GM23338 (cell line): ENCODE measurements at regions not wholly inside any gene's neighbourhood (a gene's known extent, or its start where the extent isn't known, plus 50 kb on each side); places are given as distances from the start of the nearest gene placed in this dataset.

Source experiments
- ATAC-seq: fragments of 200-7000 bp; cut with Tn5 transposase; 3 replicates; pipeline ENCODE4 v1.9.1; 2020
- DNase-seq: peaks from one replicate; pipeline ENCODE4 v3.0.0-alpha.2; 2015; ENCODE audit warnings: low spot score
- H2AFZ ChIP-seq: fragments of 200-600 bp; sonication (generic); 2 replicates; pipeline ENCODE4 v1.8.0; 2016; ENCODE audit warnings: antibody characterized with exemption, mild to moderate bottlenecking, moderate library complexity
- H3F3A ChIP-seq: fragments of 200-600 bp; sonication (generic); replicated peaks from 2 replicates; pipeline ENCODE4 v1.8.0; 2017; ENCODE audit warnings: antibody characterized with exemption, mixed run types, low read depth
- H3K27ac ChIP-seq: fragments of 200-600 bp; sonication (generic); 2 replicates; pipeline ENCODE4 v1.6.1; 2016; ENCODE audit warnings: low read depth
- H3K27me3 ChIP-seq: fragments of 200-600 bp; sonication (generic); 2 replicates; pipeline ENCODE4 v1.8.0; 2016; ENCODE audit warnings: mild to moderate bottlenecking, mixed run types, moderate library complexity; ENCODE audit not compliant: insufficient read depth
- H3K36me3 ChIP-seq: fragments of 200-600 bp; sonication (generic); 2 replicates; pipeline ENCODE4 v1.8.0; 2016; ENCODE audit warnings: mild to moderate bottlenecking; ENCODE audit not compliant: insufficient read depth
- H3K4me1 ChIP-seq: fragments of 200-600 bp; sonication (generic); 2 replicates; pipeline ENCODE4 v1.8.0; 2016; ENCODE audit warnings: mild to moderate bottlenecking, moderate library complexity; ENCODE audit not compliant: insufficient read depth
- H3K4me2 ChIP-seq: fragments of 200-600 bp; sonication (generic); 2 replicates; pipeline ENCODE4 v1.7.1; 2017; ENCODE audit warnings: mixed run types
- H3K4me3 ChIP-seq: fragments of 200-600 bp; sonication (generic); 2 replicates; pipeline ENCODE4 v1.6.1; 2016; ENCODE audit warnings: mixed run types
- H3K79me2 ChIP-seq: fragments of 200-600 bp; sonication (generic); replicated peaks from 2 replicates; pipeline ENCODE4 v1.8.0; 2017; ENCODE audit warnings: mild to moderate bottlenecking; ENCODE audit not compliant: insufficient read depth
- H3K9me2 ChIP-seq: fragments of 200-600 bp; sonication (generic); 2 replicates; pipeline ENCODE4 v1.8.0; 2017; ENCODE audit not compliant: insufficient read depth
- H4K20me1 ChIP-seq: fragments of 200-600 bp; sonication (generic); replicated peaks from 2 replicates; pipeline ENCODE4 v1.8.0; 2017; ENCODE audit warnings: mild to moderate bottlenecking; ENCODE audit not compliant: insufficient read depth
- H3K27ac Mint-ChIP-seq: 2 replicates; pipeline ENCODE4 v1.8.0; 2020; ENCODE audit warnings: inconsistent platforms, mild to moderate bottlenecking, moderate library complexity, mixed read lengths
- H3K27me3 Mint-ChIP-seq: 3 replicates; pipeline ENCODE4 v1.8.0; 2022; ENCODE audit warnings: low read depth, mild to moderate bottlenecking, moderate library complexity, mixed read lengths, inconsistent platforms; ENCODE audit not compliant: insufficient read depth, poor library complexity
- H3K36me3 Mint-ChIP-seq: 3 replicates; pipeline ENCODE4 v1.8.0; 2021; ENCODE audit warnings: low read depth, mild to moderate bottlenecking, inconsistent platforms, moderate library complexity, mixed read lengths
- H3K4me1 Mint-ChIP-seq: 3 replicates; pipeline ENCODE4 v1.8.0; 2020; ENCODE audit warnings: mild to moderate bottlenecking, inconsistent platforms, mixed read lengths
- H3K4me3 Mint-ChIP-seq: 3 replicates; pipeline ENCODE4 v1.8.0; 2021; ENCODE audit warnings: moderate library complexity, mild to moderate bottlenecking, inconsistent platforms, mixed read lengths
- H3K9me3 Mint-ChIP-seq: 3 replicates; pipeline ENCODE4 v1.8.0; 2020; ENCODE audit warnings: moderate library complexity, mild to moderate bottlenecking, inconsistent platforms, mixed read lengths
- CREB1 ChIP-seq: fragments of 250-450 bp; sonication (Bioruptor Pico); IDR thresholded peaks from 2 replicates; pipeline ENCODE4 v1.5.0; 2020; ENCODE audit warnings: low read depth, mild to moderate bottlenecking, moderate library complexity
- CTCF ChIP-seq, 2 experiments: fragments of 200-600 bp in 1 of 2; sonication (generic) in 1 of 2; conservative IDR thresholded peaks; 2 replicates each; pipeline versions ENCODE4 v1.5.1 to v1.6.1; 2016 to 2017; ENCODE audit warnings: antibody characterized with exemption in 2 of 2, low read depth in 2 of 2, mild to moderate bottlenecking in 2 of 2, moderate library complexity in 1 of 2
- EZH2 ChIP-seq: fragments of 200-600 bp; sonication (generic); IDR thresholded peaks from one replicate; pipeline ENCODE4 v1.8.0; 2017; ENCODE audit warnings: antibody characterized with exemption, mild to moderate bottlenecking, low read depth; ENCODE audit not compliant: unreplicated experiment
- EZH2phosphoT487 ChIP-seq: fragments of 200-600 bp; sonication (generic); IDR thresholded peaks from one replicate; pipeline ENCODE4 v1.8.1; 2018; ENCODE audit warnings: antibody characterized with exemption; ENCODE audit not compliant: unreplicated experiment
- JUNB ChIP-seq: IDR thresholded peaks from one replicate; pipeline ENCODE4 v1.6.1; 2016; ENCODE audit warnings: antibody characterized with exemption; ENCODE audit not compliant: unreplicated experiment
- NANOG ChIP-seq: IDR thresholded peaks from 2 replicates; pipeline ENCODE4 v1.6.1; 2016; ENCODE audit warnings: antibody characterized with exemption, borderline replicate concordance
- POLR2AphosphoS5 ChIP-seq: IDR thresholded peaks from 2 replicates; pipeline ENCODE4 v1.6.1; 2016; ENCODE audit warnings: antibody characterized with exemption, low read depth
- STAT1 ChIP-seq: IDR thresholded peaks from one replicate; pipeline ENCODE4 v1.6.1; 2016; ENCODE audit warnings: antibody characterized with exemption; ENCODE audit not compliant: unreplicated experiment
- ZNF114 ChIP-seq: fragments of 250-450 bp; sonication (Bioruptor Pico); IDR thresholded peaks from 2 replicates; pipeline ENCODE4 v1.5.0; 2020; ENCODE audit warnings: mild to moderate bottlenecking, moderate library complexity
- ZNF331 ChIP-seq: fragments of 250-450 bp; sonication (Bioruptor Pico); IDR thresholded peaks from 2 replicates; pipeline ENCODE4 v1.5.0; 2020; ENCODE audit warnings: low read depth, mild to moderate bottlenecking, moderate library complexity
- TF ChIP-seq, protein P1 (sequence below): IDR thresholded peaks from one replicate; pipeline ENCODE4 v1.6.1; 2018; ENCODE audit warnings: antibody characterized with exemption; ENCODE audit not compliant: unreplicated experiment
- TF ChIP-seq, protein P2 (sequence below): fragments of 250-450 bp; sonication (Bioruptor Pico); IDR thresholded peaks from 2 replicates; pipeline ENCODE4 v1.5.0; 2020; ENCODE audit warnings: mild to moderate bottlenecking, moderate library complexity

- no peak for TF ChIP-seq POLR2AphosphoS5
- TF ChIP-seq, protein P1, sequence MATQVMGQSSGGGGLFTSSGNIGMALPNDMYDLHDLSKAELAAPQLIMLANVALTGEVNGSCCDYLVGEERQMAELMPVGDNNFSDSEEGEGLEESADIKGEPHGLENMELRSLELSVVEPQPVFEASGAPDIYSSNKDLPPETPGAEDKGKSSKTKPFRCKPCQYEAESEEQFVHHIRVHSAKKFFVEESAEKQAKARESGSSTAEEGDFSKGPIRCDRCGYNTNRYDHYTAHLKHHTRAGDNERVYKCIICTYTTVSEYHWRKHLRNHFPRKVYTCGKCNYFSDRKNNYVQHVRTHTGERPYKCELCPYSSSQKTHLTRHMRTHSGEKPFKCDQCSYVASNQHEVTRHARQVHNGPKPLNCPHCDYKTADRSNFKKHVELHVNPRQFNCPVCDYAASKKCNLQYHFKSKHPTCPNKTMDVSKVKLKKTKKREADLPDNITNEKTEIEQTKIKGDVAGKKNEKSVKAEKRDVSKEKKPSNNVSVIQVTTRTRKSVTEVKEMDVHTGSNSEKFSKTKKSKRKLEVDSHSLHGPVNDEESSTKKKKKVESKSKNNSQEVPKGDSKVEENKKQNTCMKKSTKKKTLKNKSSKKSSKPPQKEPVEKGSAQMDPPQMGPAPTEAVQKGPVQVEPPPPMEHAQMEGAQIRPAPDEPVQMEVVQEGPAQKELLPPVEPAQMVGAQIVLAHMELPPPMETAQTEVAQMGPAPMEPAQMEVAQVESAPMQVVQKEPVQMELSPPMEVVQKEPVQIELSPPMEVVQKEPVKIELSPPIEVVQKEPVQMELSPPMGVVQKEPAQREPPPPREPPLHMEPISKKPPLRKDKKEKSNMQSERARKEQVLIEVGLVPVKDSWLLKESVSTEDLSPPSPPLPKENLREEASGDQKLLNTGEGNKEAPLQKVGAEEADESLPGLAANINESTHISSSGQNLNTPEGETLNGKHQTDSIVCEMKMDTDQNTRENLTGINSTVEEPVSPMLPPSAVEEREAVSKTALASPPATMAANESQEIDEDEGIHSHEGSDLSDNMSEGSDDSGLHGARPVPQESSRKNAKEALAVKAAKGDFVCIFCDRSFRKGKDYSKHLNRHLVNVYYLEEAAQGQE, result no peak
- no peak for TF ChIP-seq ZNF114 (CRISPR knock-in tag)
- TF ChIP-seq NANOG, result no peak
- no peak for TF ChIP-seq JUNB
- no peak for TF ChIP-seq EZH2phosphoT487
- TF ChIP-seq ZNF331 (CRISPR knock-in tag), result no peak
- TF ChIP-seq STAT1, result no peak
- TF ChIP-seq CTCF (conservative IDR thresholded peaks at IDR 0.05; ENCODE audit: low read depth in 2 of 2), result no peak
- no peak for TF ChIP-seq EZH2
Measured at GRCh38 chr20:4568361-4568959, 117.8 kb upstream of the PRNP start (continued).

GRCh38 chr20:4567170-4567569 lies 119.1 kb upstream of the PRNP start:
- H3F3A ChIP-seq, result no peaks in the 10 kb centered on the region
- peaks cover 12% of the 10 kb centered on the region for H3K9me2 ChIP-seq
- ATAC-seq (no peak), DNase-seq (no peak)
- no peak overlapping the region for H3K27ac ChIP-seq
- H4K20me1 ChIP-seq, result no peaks in the 10 kb centered on the region
- Mint-ChIP-seq H3K27ac (no peak overlapping the region), H3K27me3 (peaks cover 4% of the 10 kb centered on the region), H3K4me3 (no peak overlapping the region), H3K36me3 (no peaks in the 10 kb centered on the region), H3K4me1 (peaks cover 8% of the 10 kb centered on the region), H3K9me3 (peaks cover 4% of the 10 kb centered on the region; the same call in 1 of the 3 replicates)
- H2AFZ ChIP-seq, result no peak overlapping the region
- no peaks in the 10 kb centered on the region for H3K36me3 ChIP-seq
- peaks cover 2% of the 10 kb centered on the region; the same call in 1 of the 2 replicates for H3K4me1 ChIP-seq
- H3K27me3 ChIP-seq, result no peaks in the 10 kb centered on the region
- H3K4me2 ChIP-seq, result no peak overlapping the region
- no peaks in the 10 kb centered on the region for H3K79me2 ChIP-seq
- H3K4me3 ChIP-seq, result no peak overlapping the region
- TF ChIP-seq CTCF (conservative IDR thresholded peaks at IDR 0.05; ENCODE audit: low read depth in 2 of 2) (no peak), JUNB (no peak), CREB1 (no peak), STAT1 (no peak)
- TF ChIP-seq, protein P2, sequence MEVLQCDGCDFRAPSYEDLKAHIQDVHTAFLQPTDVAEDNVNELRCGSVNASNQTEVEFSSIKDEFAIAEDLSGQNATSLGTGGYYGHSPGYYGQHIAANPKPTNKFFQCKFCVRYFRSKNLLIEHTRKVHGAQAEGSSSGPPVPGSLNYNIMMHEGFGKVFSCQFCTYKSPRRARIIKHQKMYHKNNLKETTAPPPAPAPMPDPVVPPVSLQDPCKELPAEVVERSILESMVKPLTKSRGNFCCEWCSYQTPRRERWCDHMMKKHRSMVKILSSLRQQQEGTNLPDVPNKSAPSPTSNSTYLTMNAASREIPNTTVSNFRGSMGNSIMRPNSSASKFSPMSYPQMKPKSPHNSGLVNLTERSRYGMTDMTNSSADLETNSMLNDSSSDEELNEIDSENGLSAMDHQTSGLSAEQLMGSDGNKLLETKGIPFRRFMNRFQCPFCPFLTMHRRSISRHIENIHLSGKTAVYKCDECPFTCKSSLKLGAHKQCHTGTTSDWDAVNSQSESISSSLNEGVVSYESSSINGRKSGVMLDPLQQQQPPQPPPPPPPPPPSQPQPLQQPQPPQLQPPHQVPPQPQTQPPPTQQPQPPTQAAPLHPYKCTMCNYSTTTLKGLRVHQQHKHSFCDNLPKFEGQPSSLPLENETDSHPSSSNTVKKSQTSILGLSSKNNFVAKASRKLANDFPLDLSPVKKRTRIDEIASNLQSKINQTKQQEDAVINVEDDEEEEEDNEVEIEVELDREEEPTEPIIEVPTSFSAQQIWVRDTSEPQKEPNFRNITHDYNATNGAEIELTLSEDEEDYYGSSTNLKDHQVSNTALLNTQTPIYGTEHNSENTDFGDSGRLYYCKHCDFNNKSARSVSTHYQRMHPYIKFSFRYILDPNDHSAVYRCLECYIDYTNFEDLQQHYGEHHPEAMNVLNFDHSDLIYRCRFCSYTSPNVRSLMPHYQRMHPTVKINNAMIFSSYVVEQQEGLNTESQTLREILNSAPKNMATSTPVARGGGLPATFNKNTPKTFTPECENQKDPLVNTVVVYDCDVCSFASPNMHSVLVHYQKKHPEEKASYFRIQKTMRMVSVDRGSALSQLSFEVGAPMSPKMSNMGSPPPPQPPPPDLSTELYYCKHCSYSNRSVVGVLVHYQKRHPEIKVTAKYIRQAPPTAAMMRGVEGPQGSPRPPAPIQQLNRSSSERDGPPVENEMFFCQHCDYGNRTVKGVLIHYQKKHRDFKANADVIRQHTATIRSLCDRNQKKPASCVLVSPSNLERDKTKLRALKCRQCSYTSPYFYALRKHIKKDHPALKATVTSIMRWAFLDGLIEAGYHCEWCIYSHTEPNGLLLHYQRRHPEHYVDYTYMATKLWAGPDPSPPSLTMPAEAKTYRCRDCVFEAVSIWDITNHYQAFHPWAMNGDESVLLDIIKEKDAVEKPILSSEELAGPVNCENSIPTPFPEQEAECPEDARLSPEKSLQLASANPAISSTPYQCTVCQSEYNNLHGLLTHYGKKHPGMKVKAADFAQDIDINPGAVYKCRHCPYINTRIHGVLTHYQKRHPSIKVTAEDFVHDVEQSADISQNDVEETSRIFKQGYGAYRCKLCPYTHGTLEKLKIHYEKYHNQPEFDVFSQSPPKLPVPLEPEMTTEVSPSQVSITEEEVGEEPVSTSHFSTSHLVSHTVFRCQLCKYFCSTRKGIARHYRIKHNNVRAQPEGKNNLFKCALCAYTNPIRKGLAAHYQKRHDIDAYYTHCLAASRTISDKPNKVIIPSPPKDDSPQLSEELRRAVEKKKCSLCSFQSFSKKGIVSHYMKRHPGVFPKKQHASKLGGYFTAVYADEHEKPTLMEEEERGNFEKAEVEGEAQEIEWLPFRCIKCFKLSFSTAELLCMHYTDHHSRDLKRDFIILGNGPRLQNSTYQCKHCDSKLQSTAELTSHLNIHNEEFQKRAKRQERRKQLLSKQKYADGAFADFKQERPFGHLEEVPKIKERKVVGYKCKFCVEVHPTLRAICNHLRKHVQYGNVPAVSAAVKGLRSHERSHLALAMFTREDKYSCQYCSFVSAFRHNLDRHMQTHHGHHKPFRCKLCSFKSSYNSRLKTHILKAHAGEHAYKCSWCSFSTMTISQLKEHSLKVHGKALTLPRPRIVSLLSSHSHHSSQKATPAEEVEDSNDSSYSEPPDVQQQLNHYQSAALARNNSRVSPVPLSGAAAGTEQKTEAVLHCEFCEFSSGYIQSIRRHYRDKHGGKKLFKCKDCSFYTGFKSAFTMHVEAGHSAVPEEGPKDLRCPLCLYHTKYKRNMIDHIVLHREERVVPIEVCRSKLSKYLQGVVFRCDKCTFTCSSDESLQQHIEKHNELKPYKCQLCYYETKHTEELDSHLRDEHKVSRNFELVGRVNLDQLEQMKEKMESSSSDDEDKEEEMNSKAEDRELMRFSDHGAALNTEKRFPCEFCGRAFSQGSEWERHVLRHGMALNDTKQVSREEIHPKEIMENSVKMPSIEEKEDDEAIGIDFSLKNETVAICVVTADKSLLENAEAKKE (CRISPR knock-in tag), result no peak
